Kidney epithelial cell (primary cell): ENCODE measurements at regions not wholly inside any gene's neighbourhood (a gene's known extent, or its start where the extent isn't known, plus 50 kb on each side); places are given as distances from the start of the nearest gene placed in this dataset.

ENCODE experiments used
- DNase-seq: peaks from one replicate; pipeline ENCODE4 v3.0.0-alpha.2; 2010; ENCODE audit warnings: low read depth
- H3K27me3 ChIP-seq: 2 replicates; pipeline ENCODE4 v1.6.0; 2011; ENCODE audit warnings: low read length; ENCODE audit not compliant: control insufficient read depth, insufficient read depth
- H3K36me3 ChIP-seq: 2 replicates; pipeline ENCODE4 v1.5.1; 2011; ENCODE audit warnings: low read length; ENCODE audit not compliant: control insufficient read depth, insufficient read depth
- H3K4me3 ChIP-seq: 2 replicates; pipeline ENCODE4 v1.5.1; 2011; ENCODE audit warnings: low read depth, mild to moderate bottlenecking, control low read depth, low read length
- CTCF ChIP-seq: IDR thresholded peaks from 2 replicates; pipeline ENCODE4 v1.5.1; 2011; ENCODE audit warnings: mild to moderate bottlenecking, moderate library complexity, low read length, control low read depth, inconsistent platforms; ENCODE audit not compliant: insufficient read depth, poor library complexity, severe bottlenecking

GRCh38 chr6:166864333-166864732 lies 92.0 kb downstream of the RNASET2 start:
- Histone ChIP-seq H3K4me3 (no peak overlapping the region), H3K27me3 (peaks cover 11% of the 10 kb centered on the region), H3K36me3 (no peaks in the 10 kb centered on the region)
- DNase-seq, result no peak
- TF ChIP-seq CTCF, result no peak

- Histone ChIP-seq H3K27me3 (peaks cover 11% of the 10 kb centered on the region), H3K36me3 (no peaks in the 10 kb centered on the region), H3K4me3 (peak overlapping the region; percentile 47)
- no peak for DNase-seq
- TF ChIP-seq CTCF, result no peak
These were observed 93.3 kb downstream of the RNASET2 start for GRCh38 chr6:166862978-166863530.

GRCh38 chr6:166862287-166862977 lies 93.9 kb downstream of the RNASET2 start:
- TF ChIP-seq CTCF, result peak; percentile 15
- Histone ChIP-seq H3K27me3 (peaks cover 11% of the 10 kb centered on the region), H3K4me3 (peak overlapping the region; percentile 47), H3K36me3 (no peaks in the 10 kb centered on the region)
- DNase-seq, result no peak

GRCh38 chr6:166861961-166862286 lies 94.4 kb downstream of the RNASET2 start:
- DNase-seq, result no peak
- TF ChIP-seq CTCF, result no peak
- H3K4me3 ChIP-seq, result peak overlapping the region; percentile 47
- H3K27me3 ChIP-seq, result peaks cover 11% of the 10 kb centered on the region
- no peaks in the 10 kb centered on the region for H3K36me3 ChIP-seq

GRCh38 chr6:166861304-166861703 lies 95.0 kb downstream of the RNASET2 start:
- H3K4me3 ChIP-seq, result no peak overlapping the region

More at GRCh38 chr6:166861304-166861703, 95.0 kb downstream of the RNASET2 start:
- H3K36me3 ChIP-seq, result no peaks in the 10 kb centered on the region
- no peak for DNase-seq
- peaks cover 11% of the 10 kb centered on the region for H3K27me3 ChIP-seq
- TF ChIP-seq CTCF, result no peak
